Mesendoderm (in vitro differentiated cells): ENCODE measurements at regions not wholly inside any gene's neighbourhood (a gene's known extent, or its start where the extent isn't known, plus 50 kb on each side); places are given as distances from the start of the nearest gene placed in this dataset.

Experiments
- DNase-seq: peaks from one replicate; pipeline ENCODE4 v3.0.0; 2013
- H2AK5ac ChIP-seq: 2 replicates; pipeline ENCODE4 v1.6.1; 2013; ENCODE audit warnings: low read length, inconsistent platforms
- H2BK120ac ChIP-seq: 2 replicates; pipeline ENCODE4 v1.6.1; 2013; ENCODE audit warnings: low read depth, mild to moderate bottlenecking, low read length, moderate library complexity, mixed read lengths
- H2BK15ac ChIP-seq: replicated peaks from 2 replicates; pipeline ENCODE4 v1.6.1; 2013; ENCODE audit warnings: low read depth, mild to moderate bottlenecking, moderate library complexity
- H2BK5ac ChIP-seq: 2 replicates; pipeline ENCODE4 v1.6.1; 2013; ENCODE audit warnings: low read length, inconsistent platforms
- H3K18ac ChIP-seq: 2 replicates; pipeline ENCODE4 v1.6.1; 2013; ENCODE audit warnings: mild to moderate bottlenecking, low read length, mixed read lengths
- H3K23ac ChIP-seq: one replicate; pipeline ENCODE4 v1.6.1; 2013; ENCODE audit warnings: low read length
- H3K27ac ChIP-seq: 2 replicates; pipeline ENCODE4 v1.5.1; 2013; ENCODE audit warnings: low read depth, mild to moderate bottlenecking, inconsistent platforms, low read length, moderate library complexity
- H3K27me3 ChIP-seq: 2 replicates; pipeline ENCODE4 v1.6.1; 2013; ENCODE audit warnings: low read length, control low read depth, mild to moderate bottlenecking, inconsistent platforms; ENCODE audit not compliant: insufficient read depth, poor library complexity
- H3K36me3 ChIP-seq: 2 replicates; pipeline ENCODE4 v1.6.1; 2013; ENCODE audit warnings: low read length, inconsistent platforms; ENCODE audit not compliant: control insufficient read depth, insufficient read depth
- H3K4ac ChIP-seq: one replicate; pipeline ENCODE4 v1.6.1; 2013; ENCODE audit warnings: low read depth, mild to moderate bottlenecking, low read length, moderate library complexity
- H3K4me1 ChIP-seq: 2 replicates; pipeline ENCODE4 v1.6.1; 2013; ENCODE audit warnings: low read depth, low read length, inconsistent platforms; ENCODE audit not compliant: control insufficient read depth
- H3K4me2 ChIP-seq: 2 replicates; pipeline ENCODE4 v1.6.1; 2013; ENCODE audit warnings: low read length
- H3K4me3 ChIP-seq: 2 replicates; pipeline ENCODE4 v1.5.1; 2013; ENCODE audit warnings: mild to moderate bottlenecking, low read length
- H3K56ac ChIP-seq: one replicate; pipeline ENCODE4 v1.6.1; 2013; ENCODE audit warnings: low read length
- H3K79me1 ChIP-seq: 2 replicates; pipeline ENCODE4 v1.6.1; 2013; ENCODE audit warnings: low read length, inconsistent platforms
- H3K79me2 ChIP-seq: 2 replicates; pipeline ENCODE4 v1.6.1; 2013; ENCODE audit warnings: mild to moderate bottlenecking, low read length; ENCODE audit not compliant: control insufficient read depth, insufficient read depth
- H3K9ac ChIP-seq: 2 replicates; pipeline ENCODE4 v1.6.1; 2013; ENCODE audit warnings: low read length, inconsistent platforms
- H4K5ac ChIP-seq: one replicate; pipeline ENCODE4 v1.6.1; 2013; ENCODE audit warnings: low read length
- H4K8ac ChIP-seq: one replicate; pipeline ENCODE4 v1.6.1; 2013; ENCODE audit warnings: low read depth, mild to moderate bottlenecking, control low read depth, low read length, moderate library complexity
- WGBS: extraction: QIAGEN DNeasy Blood & Tissue Kit; methylation state at CpG from one replicate; pipeline ENCODE4 v1.1.7; 2013; ENCODE audit warnings: low lambda C conversion rate, missing lambda C conversion rate; ENCODE audit not compliant: insufficient coverage; ENCODE audit errors: extremely low coverage; 5-methylcytosine and 5-hydroxymethylcytosine counted together

DNA sequence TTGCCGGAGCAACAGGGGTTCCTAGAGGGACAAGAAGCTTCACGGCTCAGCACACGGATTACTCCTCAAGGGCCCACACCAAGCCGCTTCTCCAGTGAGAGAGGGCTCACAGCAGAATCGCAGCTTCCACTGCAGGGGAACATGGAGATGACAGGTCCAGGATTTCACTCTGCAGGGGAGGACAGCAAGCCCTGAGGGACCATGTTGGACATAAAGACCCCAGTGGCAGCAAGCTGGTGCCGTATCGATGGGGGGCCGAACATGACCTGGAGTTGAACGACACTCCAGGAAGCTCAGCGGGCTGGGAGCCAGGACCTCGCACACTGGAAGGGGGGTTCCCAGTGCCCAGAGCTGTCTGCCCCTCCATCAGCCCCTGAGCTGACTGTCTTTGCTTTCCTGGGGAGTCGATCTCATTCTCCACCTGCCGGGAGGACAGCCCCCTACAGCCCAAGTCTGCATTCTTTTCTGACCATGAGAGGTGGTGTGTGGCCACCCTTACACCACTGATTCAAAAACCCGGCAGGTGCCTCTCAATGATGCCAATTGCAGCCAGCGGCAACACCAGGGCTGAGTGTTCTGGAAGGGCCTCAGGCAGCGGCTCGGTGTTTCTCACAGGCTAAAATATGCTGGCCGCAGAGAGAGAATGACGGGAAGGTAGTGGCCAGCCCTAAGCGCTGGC is 194.5 kb upstream of the CDH4 start:
- no peak overlapping the region for H4K8ac ChIP-seq
- H2BK5ac ChIP-seq: no peak overlapping the region
- no CpG with 5 or more reads among the region's 20 CpGs for WGBS
- H3K4me3 ChIP-seq: no peak overlapping the region
- H3K36me3 ChIP-seq: no peaks in the 10 kb centered on the region
- no peak overlapping the region for H3K56ac ChIP-seq
- H4K5ac ChIP-seq: no peak overlapping the region
- H3K4me1 ChIP-seq: no peaks in the 10 kb centered on the region
- H3K4ac ChIP-seq: no peak overlapping the region
- H2BK120ac ChIP-seq: no peak overlapping the region
- H3K27me3 ChIP-seq: no peaks in the 10 kb centered on the region
- no peak overlapping the region for H3K23ac ChIP-seq
- H2AK5ac ChIP-seq: no peak overlapping the region
- no peak overlapping the region for H3K27ac ChIP-seq
- H2BK15ac ChIP-seq: no peak overlapping the region
- no peak overlapping the region for H3K4me2 ChIP-seq
- no peak overlapping the region for H3K9ac ChIP-seq
- no peaks in the 10 kb centered on the region for H3K79me1 ChIP-seq
- no peak for DNase-seq
- H3K18ac ChIP-seq: no peak overlapping the region
- H3K79me2 ChIP-seq: no peaks in the 10 kb centered on the region

DNA sequence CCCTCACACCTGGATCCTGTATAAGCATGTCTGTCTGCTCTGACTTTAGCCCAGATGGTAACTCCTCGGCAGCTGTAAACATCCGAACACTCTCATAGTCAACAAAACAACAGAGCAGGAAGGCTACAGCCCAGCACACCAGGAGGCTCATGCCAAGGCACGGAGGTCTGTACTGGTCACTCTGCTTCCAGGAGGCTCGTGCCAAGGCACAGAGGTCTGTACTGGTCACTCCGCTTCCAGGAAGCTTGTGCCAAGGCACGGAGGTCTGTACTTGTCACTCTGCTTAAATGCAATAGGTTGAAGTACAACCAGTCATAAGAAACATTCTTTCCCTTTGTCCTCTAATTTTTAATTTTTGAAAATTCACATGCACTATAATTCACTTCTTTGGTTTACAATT is 190.1 kb upstream of the CDH4 start:
- Histone ChIP-seq H3K4ac (no peak overlapping the region), H3K23ac (no peak overlapping the region), H3K4me1 (no peaks in the 10 kb centered on the region), H2BK120ac (no peak overlapping the region), H4K5ac (no peak overlapping the region), H3K4me2 (no peak overlapping the region), H3K18ac (no peak overlapping the region), H3K9ac (no peak overlapping the region), H3K79me2 (no peaks in the 10 kb centered on the region), H2BK5ac (no peak overlapping the region), H4K8ac (no peak overlapping the region), H3K27ac (no peak overlapping the region), H3K27me3 (no peaks in the 10 kb centered on the region), H3K36me3 (no peaks in the 10 kb centered on the region), H2AK5ac (no peak overlapping the region), H3K4me3 (no peak overlapping the region), H2BK15ac (no peak overlapping the region), H3K56ac (no peak overlapping the region), H3K79me1 (no peaks in the 10 kb centered on the region)
- DNase-seq: no peak
- no CpG with 5 or more reads among the region's 6 CpGs for WGBS

DNA sequence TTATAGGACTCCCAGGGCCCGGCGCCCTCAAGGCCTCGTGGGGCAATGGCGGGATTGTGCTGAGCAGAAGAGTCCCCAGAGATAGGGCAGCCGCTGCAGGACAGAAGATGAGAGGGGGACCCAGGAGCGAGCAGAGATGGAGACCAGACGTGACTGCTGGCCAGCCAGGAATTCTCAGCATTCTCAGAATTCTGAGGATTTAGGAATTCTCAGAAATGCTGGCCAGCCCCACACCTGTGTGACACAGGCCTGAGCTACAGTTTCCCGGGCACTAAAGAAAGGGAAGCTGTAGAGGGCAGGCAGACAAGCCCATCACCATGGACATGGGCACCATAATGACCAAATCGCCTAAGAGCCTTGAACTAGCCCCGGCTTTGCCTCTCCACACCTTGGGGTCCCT is 186.2 kb upstream of the CDH4 start:
- H3K9ac ChIP-seq: no peak overlapping the region
- H3K27ac ChIP-seq: no peak overlapping the region
- H4K8ac ChIP-seq: no peak overlapping the region
- H2BK15ac ChIP-seq: no peak overlapping the region
- no peaks in the 10 kb centered on the region for H3K27me3 ChIP-seq
- no peaks in the 10 kb centered on the region for H3K79me2 ChIP-seq
- no peak overlapping the region for H4K5ac ChIP-seq
- no CpG with 5 or more reads among the region's 10 CpGs for WGBS
- no peak overlapping the region for H3K4me3 ChIP-seq
- peak; percentile 52 for DNase-seq
- H3K56ac ChIP-seq: no peak overlapping the region
- H2BK5ac ChIP-seq: no peak overlapping the region
- no peak overlapping the region for H2BK120ac ChIP-seq
- H3K23ac ChIP-seq: no peak overlapping the region
- H3K79me1 ChIP-seq: no peaks in the 10 kb centered on the region
- H3K4ac ChIP-seq: no peak overlapping the region
- H3K4me1 ChIP-seq: no peaks in the 10 kb centered on the region
- H3K18ac ChIP-seq: no peak overlapping the region
- no peaks in the 10 kb centered on the region for H3K36me3 ChIP-seq
- H3K4me2 ChIP-seq: no peak overlapping the region
- no peak overlapping the region for H2AK5ac ChIP-seq

DNA sequence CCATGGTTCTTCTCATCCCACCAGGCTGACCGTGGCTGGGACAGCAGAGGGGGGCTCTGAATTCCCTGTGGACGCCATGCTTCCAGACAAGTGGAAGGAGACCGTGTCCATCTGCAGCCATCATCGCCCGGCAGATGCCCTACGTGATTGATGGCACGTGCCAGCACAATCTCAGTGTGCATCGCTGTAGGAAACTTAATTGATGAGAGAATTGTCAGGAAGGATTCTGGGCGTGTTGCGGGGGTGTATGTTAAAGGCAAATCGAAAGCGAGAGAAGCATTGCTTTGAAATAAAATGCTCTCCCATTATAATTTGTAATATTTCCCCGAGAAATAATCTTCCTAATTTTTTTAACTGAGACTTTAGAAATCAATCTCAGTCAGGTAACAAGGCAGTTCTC is 185.5 kb upstream of the CDH4 start:
- Histone ChIP-seq H3K4me1 (no peaks in the 10 kb centered on the region), H3K79me1 (no peaks in the 10 kb centered on the region), H4K5ac (no peak overlapping the region), H3K36me3 (no peaks in the 10 kb centered on the region), H3K27ac (no peak overlapping the region), H2BK15ac (no peak overlapping the region), H3K56ac (no peak overlapping the region), H2AK5ac (no peak overlapping the region), H3K4me2 (no peak overlapping the region), H2BK5ac (no peak overlapping the region), H3K27me3 (no peaks in the 10 kb centered on the region), H3K23ac (no peak overlapping the region), H3K4ac (no peak overlapping the region), H3K18ac (no peak overlapping the region), H3K9ac (no peak overlapping the region), H4K8ac (no peak overlapping the region), H3K4me3 (no peak overlapping the region), H3K79me2 (no peaks in the 10 kb centered on the region), H2BK120ac (no peak overlapping the region)
- WGBS: no CpG with 5 or more reads among the region's 13 CpGs
- no peak for DNase-seq

DNA sequence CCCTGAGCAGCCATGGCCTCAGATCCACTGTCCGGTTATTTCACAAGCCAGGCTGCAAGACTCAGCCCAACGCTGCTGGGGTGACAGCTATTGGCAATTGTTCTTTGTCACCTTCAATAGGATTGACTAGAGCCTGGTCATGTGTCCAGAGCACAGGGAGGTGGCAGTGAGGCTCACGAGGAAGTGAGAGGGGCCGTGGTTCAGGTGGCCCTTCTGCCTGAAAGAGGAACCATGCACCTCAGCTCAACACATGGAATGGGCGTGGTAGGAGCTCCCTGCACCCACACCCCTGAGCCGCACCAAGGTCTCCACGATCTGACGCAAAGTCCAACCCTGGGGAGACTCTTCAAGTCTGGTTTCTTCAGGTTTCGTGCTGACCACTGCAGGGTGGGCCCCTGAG is 184.8 kb upstream of the CDH4 start:
- H2BK15ac ChIP-seq: no peak overlapping the region
- H3K4ac ChIP-seq: no peak overlapping the region
- H3K4me2 ChIP-seq: no peak overlapping the region
- no peaks in the 10 kb centered on the region for H3K27me3 ChIP-seq
- no peaks in the 10 kb centered on the region for H3K4me1 ChIP-seq
- no peak overlapping the region for H3K56ac ChIP-seq
- no peak overlapping the region for H2BK5ac ChIP-seq
- H4K8ac ChIP-seq: no peak overlapping the region
- no peak overlapping the region for H3K4me3 ChIP-seq
- no peaks in the 10 kb centered on the region for H3K79me1 ChIP-seq
- H3K79me2 ChIP-seq: no peaks in the 10 kb centered on the region
- H3K27ac ChIP-seq: no peak overlapping the region
- no peak overlapping the region for H2AK5ac ChIP-seq
- H3K23ac ChIP-seq: no peak overlapping the region
- H4K5ac ChIP-seq: no peak overlapping the region
- no peaks in the 10 kb centered on the region for H3K36me3 ChIP-seq
- no CpG with 5 or more reads among the region's 9 CpGs for WGBS
- no peak overlapping the region for H3K9ac ChIP-seq
- H2BK120ac ChIP-seq: no peak overlapping the region
- no peak overlapping the region for H3K18ac ChIP-seq
- DNase-seq: no peak

DNA sequence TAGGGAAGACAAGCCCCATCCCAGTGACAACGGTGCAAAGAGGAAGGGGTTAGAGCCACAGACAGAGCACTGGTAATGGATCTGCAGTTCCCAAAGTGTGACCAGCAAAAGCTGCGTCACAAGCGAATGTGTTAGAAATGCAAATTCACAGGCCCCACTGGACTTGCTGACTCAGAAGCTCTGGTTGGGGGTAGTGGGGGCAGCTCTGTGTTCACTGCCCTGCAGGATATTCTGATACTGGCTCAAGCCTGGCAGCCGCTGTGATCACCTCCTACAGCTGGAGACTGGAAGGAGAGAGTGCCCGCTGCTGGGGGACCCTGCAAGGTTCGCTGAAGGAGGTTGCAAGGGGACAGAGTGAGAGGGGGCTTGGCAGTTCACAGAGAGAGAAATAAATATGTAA is 179.7 kb upstream of the CDH4 start:
- DNase-seq: peak; percentile 41
- Histone ChIP-seq H3K23ac (no peak overlapping the region), H2BK120ac (no peak overlapping the region), H3K79me1 (no peaks in the 10 kb centered on the region), H3K4me3 (no peak overlapping the region), H3K36me3 (no peaks in the 10 kb centered on the region), H2BK15ac (no peak overlapping the region), H4K8ac (no peak overlapping the region), H3K4ac (no peak overlapping the region), H3K9ac (no peak overlapping the region), H3K4me1 (no peaks in the 10 kb centered on the region), H4K5ac (no peak overlapping the region), H3K56ac (no peak overlapping the region), H3K79me2 (no peaks in the 10 kb centered on the region), H2BK5ac (no peak overlapping the region), H3K18ac (no peak overlapping the region), H3K4me2 (no peak overlapping the region), H3K27me3 (no peaks in the 10 kb centered on the region), H2AK5ac (no peak overlapping the region), H3K27ac (no peak overlapping the region)
- no CpG with 5 or more reads among the region's 6 CpGs for WGBS
